Body of pancreas (tissue), 4 donors: ENCODE measurements at regions not wholly inside any gene's neighbourhood (a gene's known extent, or its start where the extent isn't known, plus 50 kb on each side); places are given as distances from the start of the nearest gene placed in this dataset.

Experiments used
- ATAC-seq: fragments of 150-250 bp; one replicate; pipeline ENCODE4 v1.9.1; 2016
- DNase-seq, 4 donors: peaks; one replicate each; pipeline ENCODE4 v3.0.0-alpha.2; 2019
- H3K27ac ChIP-seq, 4 donors: fragments of 200-600 bp; sonication (generic); 1 replicate in 3 of 4; 2 replicates in 1 of 4; pipeline versions ENCODE4 v1.5.1 to v1.6.1; 2016 to 2019; ENCODE audit warnings: mild to moderate bottlenecking in 1 of 4, mixed read lengths in 1 of 4, moderate library complexity in 1 of 4
- H3K27me3 ChIP-seq, 2 donors: fragments of 200-600 bp; sonication (generic); one replicate each; pipeline ENCODE4 v1.6.0; 2016; ENCODE audit warnings: mild to moderate bottlenecking in 1 of 2
- H3K36me3 ChIP-seq, 2 donors: fragments of 200-600 bp; sonication (generic); replicated peaks in 1 of 2; 2 replicates each; pipeline ENCODE4 v1.5.1; 2016; ENCODE audit warnings: low read depth in 2 of 2; ENCODE audit not compliant: insufficient read depth in 1 of 2
- H3K4me1 ChIP-seq: fragments of 200-600 bp; sonication (generic); one replicate; pipeline ENCODE4 v1.6.0; 2016
- H3K4me3 ChIP-seq, 2 donors: fragments of 200-600 bp; sonication (generic); 1 replicate in 1 of 2; 2 replicates in 1 of 2; pipeline ENCODE4 v1.5.1; 2016 to 2019
- H3K9me3 ChIP-seq, 3 donors: fragments of 200-600 bp; sonication (generic); 1 replicate in 2 of 3; 2 replicates in 1 of 3; pipeline ENCODE4 v1.5.1; 2016
- POLR2A ChIP-seq, 3 donors: fragments of 450-650 bp; IDR thresholded peaks; one replicate each; pipeline ENCODE4 v1.6.1; 2016; ENCODE audit warnings: antibody characterized with exemption in 3 of 3, mild to moderate bottlenecking in 2 of 3
- WGBS, 2 donors: methylation state at CpG; one replicate each; pipeline ENCODE4 v1.1.5; 2017; 5-methylcytosine and 5-hydroxymethylcytosine counted together
- intact Hi-C: fragments of 100-400 bp; cut with DNase I; formaldehyde crosslinking; loops from one replicate; pipeline ENCODE4 v1.15.1; 2023
- TF ChIP-seq, protein P1 (sequence below), 7 experiments: fragments of 450-650 bp in 4 of 7; fragments of 200-600 bp in 3 of 7; sonication (generic) in 3 of 7; IDR thresholded peaks; one replicate each; pipeline ENCODE4 v1.5.1; 2016 to 2019; ENCODE audit warnings: antibody characterized with exemption in 7 of 7

DNA sequence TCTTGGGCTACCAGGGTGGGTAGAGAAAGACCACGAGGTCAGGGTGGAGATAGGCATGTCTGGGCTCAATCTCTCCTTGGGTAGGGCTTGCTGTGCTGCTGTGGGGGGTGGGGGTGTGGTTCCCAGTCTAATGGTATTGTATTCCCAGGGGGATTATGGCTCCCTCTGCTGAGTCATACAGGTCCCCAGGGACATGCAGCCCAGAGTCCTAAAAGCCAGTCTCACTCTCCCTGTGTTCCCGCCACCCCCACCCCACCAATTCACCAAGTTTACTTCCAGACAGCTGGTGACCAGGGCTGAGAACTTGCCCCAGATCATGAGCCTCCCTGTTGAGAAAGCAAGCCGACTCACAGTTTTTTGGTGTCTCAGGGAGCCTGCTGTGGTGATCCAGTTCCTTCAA, 367.6 kb downstream of the C12orf75 start:
- no peaks in the 10 kb centered on the region for H3K9me3 ChIP-seq
- no peaks in the 10 kb centered on the region for H3K36me3 ChIP-seq
- no peak for DNase-seq
- no peak overlapping the region for H3K27ac ChIP-seq
- H3K4me1 ChIP-seq: no peaks in the 10 kb centered on the region
- 45 to 65% methylated on average over 2 to 3 of the region's 3 CpGs for WGBS, 2 donors
- no peak overlapping the region for H3K4me3 ChIP-seq
- TF ChIP-seq, protein P1, sequence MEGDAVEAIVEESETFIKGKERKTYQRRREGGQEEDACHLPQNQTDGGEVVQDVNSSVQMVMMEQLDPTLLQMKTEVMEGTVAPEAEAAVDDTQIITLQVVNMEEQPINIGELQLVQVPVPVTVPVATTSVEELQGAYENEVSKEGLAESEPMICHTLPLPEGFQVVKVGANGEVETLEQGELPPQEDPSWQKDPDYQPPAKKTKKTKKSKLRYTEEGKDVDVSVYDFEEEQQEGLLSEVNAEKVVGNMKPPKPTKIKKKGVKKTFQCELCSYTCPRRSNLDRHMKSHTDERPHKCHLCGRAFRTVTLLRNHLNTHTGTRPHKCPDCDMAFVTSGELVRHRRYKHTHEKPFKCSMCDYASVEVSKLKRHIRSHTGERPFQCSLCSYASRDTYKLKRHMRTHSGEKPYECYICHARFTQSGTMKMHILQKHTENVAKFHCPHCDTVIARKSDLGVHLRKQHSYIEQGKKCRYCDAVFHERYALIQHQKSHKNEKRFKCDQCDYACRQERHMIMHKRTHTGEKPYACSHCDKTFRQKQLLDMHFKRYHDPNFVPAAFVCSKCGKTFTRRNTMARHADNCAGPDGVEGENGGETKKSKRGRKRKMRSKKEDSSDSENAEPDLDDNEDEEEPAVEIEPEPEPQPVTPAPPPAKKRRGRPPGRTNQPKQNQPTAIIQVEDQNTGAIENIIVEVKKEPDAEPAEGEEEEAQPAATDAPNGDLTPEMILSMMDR (IDR thresholded peaks at IDR 0.05): no peak
- no peak for TF ChIP-seq POLR2A (IDR thresholded peaks at IDR 0.05)
- intact Hi-C loops: no loop called here
- no peaks in the 10 kb centered on the region for H3K27me3 ChIP-seq
- no peak for ATAC-seq

DNA sequence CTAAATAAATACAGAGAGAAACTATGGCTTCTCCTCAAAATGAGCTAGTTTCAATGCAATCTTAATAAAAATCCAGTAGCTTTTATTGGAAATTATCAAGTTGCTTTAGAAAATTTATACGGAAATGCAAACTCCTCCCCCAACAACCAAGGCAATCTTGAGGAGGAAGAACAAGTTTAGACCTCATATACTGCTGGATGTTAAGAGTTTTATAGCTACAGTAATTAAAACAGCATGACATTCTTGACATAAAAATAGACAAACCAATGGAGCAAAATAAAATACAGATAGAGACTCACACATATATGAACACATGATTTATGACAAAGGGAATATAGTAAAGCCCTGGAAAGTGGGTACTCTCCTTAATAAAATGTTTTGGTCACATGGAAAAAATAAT, 368.7 kb downstream of the C12orf75 start:
- TF ChIP-seq POLR2A (IDR thresholded peaks at IDR 0.05): no peak
- TF ChIP-seq, protein P1 (IDR thresholded peaks at IDR 0.05): no peak
- Histone ChIP-seq H3K4me1 (no peaks in the 10 kb centered on the region), H3K9me3 (no peaks in the 10 kb centered on the region), H3K36me3 (no peaks in the 10 kb centered on the region), H3K27me3 (no peaks in the 10 kb centered on the region), H3K27ac (no peak overlapping the region), H3K4me3 (no peak overlapping the region)
- DNase-seq: no peak
- no peak for ATAC-seq
- WGBS, 2 donors: 79 to 80% methylated on average over 1 of the region's 1 CpG
- intact Hi-C loops: no loop called here

DNA sequence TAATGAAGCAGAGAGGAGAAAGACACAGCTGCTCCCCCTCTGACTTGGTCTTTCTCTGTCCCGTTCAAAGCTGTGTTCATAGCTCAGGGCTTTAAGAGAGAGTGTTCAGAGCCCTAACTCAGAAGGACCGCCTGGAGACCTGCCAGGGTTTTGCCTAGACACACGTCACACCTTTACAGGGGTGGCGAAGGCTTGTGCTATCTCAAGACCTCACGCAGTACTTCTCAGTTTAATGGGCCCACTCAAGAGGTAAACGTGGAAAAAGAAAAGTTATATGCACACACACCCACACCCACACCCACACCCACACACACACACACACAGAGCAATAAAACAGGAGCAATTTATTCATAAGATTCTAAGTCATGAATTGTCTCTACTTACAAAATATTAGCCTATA, 374.3 kb downstream of the C12orf75 start:
- ATAC-seq (no peak), DNase-seq (peak in 1 of 4 donors; percentile 11)
- intact Hi-C loops: loop anchor here (10.0 kb wide), 1 partner anchor 450 kb away; no protein-coding TSS in a partner anchor

DNA sequence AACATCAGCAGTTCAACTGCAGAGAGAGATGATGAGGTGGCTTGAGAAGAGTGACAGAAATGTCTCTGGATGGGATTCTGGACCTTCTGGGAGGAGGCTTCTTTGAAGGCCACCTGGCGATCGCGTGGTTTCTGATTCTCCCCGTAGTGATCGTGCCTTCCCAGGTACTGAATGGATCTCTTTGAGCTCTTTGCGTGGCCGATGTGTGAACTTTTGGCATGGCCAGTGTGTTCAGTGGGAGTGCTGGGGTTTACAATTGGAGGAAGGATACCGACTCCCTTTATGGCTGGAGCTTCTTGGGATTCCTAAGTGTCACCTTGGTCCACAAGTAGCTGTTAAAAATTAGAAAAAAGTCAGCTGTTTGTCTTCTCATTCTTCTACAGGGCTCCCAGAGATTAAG, 374.7 kb downstream of the C12orf75 start:
- Histone ChIP-seq H3K4me1 (no peaks in the 10 kb centered on the region), H3K4me3 (no peak overlapping the region), H3K27ac (no peak overlapping the region), H3K27me3 (no peaks in the 10 kb centered on the region), H3K9me3 (no peaks in the 10 kb centered on the region), H3K36me3 (no peaks in the 10 kb centered on the region)
- 42 to 50% methylated on average over 8 of the region's 8 CpGs for WGBS, 2 donors
- intact Hi-C loops: loop anchor here (10.0 kb wide), 1 partner anchor 450 kb away; no protein-coding TSS in a partner anchor
- no peak for ATAC-seq
- TF ChIP-seq, protein P1 (IDR thresholded peaks at IDR 0.05): no peak
- TF ChIP-seq POLR2A (IDR thresholded peaks at IDR 0.05): no peak
- DNase-seq: no peak

More for the DNA sequence above, 374.3 kb downstream of the C12orf75 start:
- Histone ChIP-seq H3K4me1 (no peaks in the 10 kb centered on the region), H3K4me3 (no peak overlapping the region), H3K27me3 (no peaks in the 10 kb centered on the region), H3K36me3 (no peaks in the 10 kb centered on the region), H3K9me3 (no peaks in the 10 kb centered on the region), H3K27ac (no peak overlapping the region)
- WGBS, 2 donors: 27 to 29% methylated on average over 6 of the region's 6 CpGs
- no peak for TF ChIP-seq POLR2A (IDR thresholded peaks at IDR 0.05)
- TF ChIP-seq, protein P1 (IDR thresholded peaks at IDR 0.05): no peak

DNA sequence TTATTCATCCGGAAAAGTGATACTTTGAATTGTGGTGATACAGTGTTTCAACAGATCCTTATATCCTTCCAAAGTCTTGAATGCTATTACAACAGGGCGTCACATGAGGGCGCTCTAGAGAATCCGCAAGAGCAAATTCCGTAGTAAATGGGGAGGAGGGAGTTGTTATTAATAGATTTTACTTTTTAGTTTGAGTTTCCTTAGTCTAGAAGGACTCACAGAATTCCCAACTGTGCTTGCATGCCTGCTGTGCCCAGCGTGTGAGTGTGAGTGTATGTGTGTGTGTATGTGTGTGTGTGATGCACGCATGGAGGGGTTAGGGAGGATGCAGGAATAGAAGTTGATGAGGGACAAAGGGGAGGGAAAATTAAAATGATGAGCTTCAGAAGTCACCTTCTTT, 375.3 kb downstream of the C12orf75 start:
- no peaks in the 10 kb centered on the region for H3K36me3 ChIP-seq
- DNase-seq (peak; percentile 56 to 65 (median 58)), ATAC-seq (peak; percentile 45)
- no peaks in the 10 kb centered on the region for H3K4me1 ChIP-seq
- intact Hi-C loops: loop anchor here (10.0 kb wide), 1 partner anchor 449 kb away; no protein-coding TSS in a partner anchor
- H3K27me3 ChIP-seq: no peaks in the 10 kb centered on the region
- H3K27ac ChIP-seq: no peak overlapping the region
- 24 to 26% methylated on average over 7 of the region's 7 CpGs for WGBS, 2 donors
- TF ChIP-seq POLR2A (IDR thresholded peaks at IDR 0.05): no peak
- TF ChIP-seq, protein P1 (IDR thresholded peaks at IDR 0.05): peak; percentile 39 to 68 (median 66)
- no peak overlapping the region for H3K4me3 ChIP-seq
- no peaks in the 10 kb centered on the region for H3K9me3 ChIP-seq
